Stimulated activated effector memory CD8-positive, alpha-beta T cell treated with anti-CD3 and anti-CD28 coated beads, Interleukin-12 subunit alpha, Interleukin-12 subunit beta, amount 100 ng/mL, for 72 hours (primary cell): ENCODE measurements at regions not wholly inside any gene's neighbourhood (a gene's known extent, or its start where the extent isn't known, plus 50 kb on each side); places are given as distances from the start of the nearest gene placed in this dataset.
"Not testable (repeated sequence)": the region's sequence is repeated elsewhere in the genome, so short reads cannot be mapped to it uniquely, and the experiment has no call there.

Experiments
- ATAC-seq: fragments of 150-1000 bp; cut with Tn5 transposase; 2 replicates; pipeline ENCODE4 v1.10.0; 2021
- DNase-seq, 2 donors: peaks; one replicate each; pipeline ENCODE4 v3.0.0; 2021 to 2022; ENCODE audit warnings: low spot score in 2 of 2
- H3K27ac Mint-ChIP-seq: one replicate; pipeline ENCODE4 v1.8.0; 2022; ENCODE audit warnings: mild to moderate bottlenecking, mixed read lengths
- H3K36me3 Mint-ChIP-seq: one replicate; pipeline ENCODE4 v1.8.0; 2022; ENCODE audit warnings: mild to moderate bottlenecking, mixed read lengths
- H3K4me1 Mint-ChIP-seq: one replicate; pipeline ENCODE4 v1.8.0; 2022; ENCODE audit warnings: mixed read lengths
- H3K4me3 Mint-ChIP-seq: one replicate; pipeline ENCODE4 v1.8.0; 2022; ENCODE audit warnings: mild to moderate bottlenecking, mixed read lengths
- H3K9me3 Mint-ChIP-seq: one replicate; pipeline ENCODE4 v1.8.0; 2022; ENCODE audit warnings: mixed read lengths

- Mint-ChIP-seq H3K9me3 (peaks cover 4% of the 10 kb centered on the region), H3K36me3 (no peaks in the 10 kb centered on the region), H3K4me3 (no peak overlapping the region), H3K4me1 (no peaks in the 10 kb centered on the region), H3K27ac (no peak overlapping the region)
- DNase-seq (no peak), ATAC-seq (no peak)
Measured at GRCh38 chr10:61262486-61263261, 190.5 kb downstream of the TMEM26 start.

GRCh38 chr10:61257956-61258496 lies 195.2 kb downstream of the TMEM26 start:
- ATAC-seq: no peak
- H3K36me3 Mint-ChIP-seq: no peaks in the 10 kb centered on the region
- no peaks in the 10 kb centered on the region for H3K4me1 Mint-ChIP-seq
- no peak for DNase-seq
- H3K4me3 Mint-ChIP-seq: no peak overlapping the region
- no peak overlapping the region for H3K27ac Mint-ChIP-seq
- peaks cover 5% of the 10 kb centered on the region for H3K9me3 Mint-ChIP-seq

- H3K4me3 Mint-ChIP-seq: no peak overlapping the region
- H3K36me3 Mint-ChIP-seq: no peaks in the 10 kb centered on the region
- no peaks in the 10 kb centered on the region for H3K4me1 Mint-ChIP-seq
- no peak for ATAC-seq
- H3K9me3 Mint-ChIP-seq: peaks cover 5% of the 10 kb centered on the region
- no peak for DNase-seq
- H3K27ac Mint-ChIP-seq: no peak overlapping the region
Measured at GRCh38 chr10:61257136-61257535, 196.0 kb downstream of the TMEM26 start.

- not testable (repeated sequence) for H3K27ac Mint-ChIP-seq, H3K9me3 Mint-ChIP-seq, H3K4me3 Mint-ChIP-seq, ATAC-seq, H3K4me1 Mint-ChIP-seq, DNase-seq, H3K36me3 Mint-ChIP-seq
Measured at GRCh38 chr10:61252326-61252725, 200.9 kb downstream of the TMEM26 start.

GRCh38 chr10:61251089-61251488 lies 202.1 kb downstream of the TMEM26 start:
- DNase-seq (no peak), ATAC-seq (no peak)
- Mint-ChIP-seq H3K9me3 (peaks cover 5% of the 10 kb centered on the region), H3K4me1 (no peaks in the 10 kb centered on the region), H3K36me3 (no peaks in the 10 kb centered on the region), H3K27ac (no peak overlapping the region), H3K4me3 (no peak overlapping the region)

- H3K36me3 Mint-ChIP-seq: no peaks in the 10 kb centered on the region
- no peak for DNase-seq
- no peak for ATAC-seq
- H3K4me1 Mint-ChIP-seq: no peaks in the 10 kb centered on the region
- no peak overlapping the region for H3K27ac Mint-ChIP-seq
- H3K4me3 Mint-ChIP-seq: no peak overlapping the region
- H3K9me3 Mint-ChIP-seq: peaks cover 5% of the 10 kb centered on the region
Measured at GRCh38 chr10:61250131-61250530, 203.1 kb downstream of the TMEM26 start.

GRCh38 chr10:61248013-61248412 lies 205.2 kb downstream of the TMEM26 start:
- DNase-seq (no peak), ATAC-seq (no peak)
- Mint-ChIP-seq H3K4me1 (no peaks in the 10 kb centered on the region), H3K27ac (no peak overlapping the region), H3K9me3 (no peaks in the 10 kb centered on the region), H3K4me3 (no peak overlapping the region), H3K36me3 (no peaks in the 10 kb centered on the region)

- Mint-ChIP-seq H3K36me3 (no peaks in the 10 kb centered on the region), H3K9me3 (no peaks in the 10 kb centered on the region), H3K4me3 (no peak overlapping the region), H3K27ac (no peak overlapping the region), H3K4me1 (no peaks in the 10 kb centered on the region)
- ATAC-seq (no peak), DNase-seq (no peak)
Measured at GRCh38 chr10:61244261-61244775, 208.9 kb downstream of the TMEM26 start.

GRCh38 chr10:61232780-61233179 lies 220.4 kb downstream of the TMEM26 start:
- no peaks in the 10 kb centered on the region for H3K36me3 Mint-ChIP-seq
- no peak overlapping the region for H3K27ac Mint-ChIP-seq
- H3K4me1 Mint-ChIP-seq: no peaks in the 10 kb centered on the region
- no peak for DNase-seq
- ATAC-seq: no peak
- H3K4me3 Mint-ChIP-seq: no peak overlapping the region
- H3K9me3 Mint-ChIP-seq: peaks cover 2% of the 10 kb centered on the region

- no peak for ATAC-seq
- no peak for DNase-seq
- Mint-ChIP-seq H3K9me3 (peaks cover 14% of the 10 kb centered on the region), H3K4me3 (no peak overlapping the region), H3K4me1 (no peaks in the 10 kb centered on the region), H3K27ac (no peak overlapping the region), H3K36me3 (no peaks in the 10 kb centered on the region)
Measured at GRCh38 chr10:61225939-61226338, 227.2 kb downstream of the TMEM26 start.

GRCh38 chr10:61223576-61223975 lies 229.6 kb downstream of the TMEM26 start:
- Mint-ChIP-seq H3K36me3 (no peaks in the 10 kb centered on the region), H3K4me3 (no peak overlapping the region), H3K4me1 (no peaks in the 10 kb centered on the region), H3K9me3 (peaks cover 14% of the 10 kb centered on the region), H3K27ac (no peak overlapping the region)
- no peak for DNase-seq
- ATAC-seq: no peak

- ATAC-seq (no peak), DNase-seq (no peak)
- Mint-ChIP-seq H3K4me1 (no peaks in the 10 kb centered on the region), H3K36me3 (no peaks in the 10 kb centered on the region), H3K4me3 (no peak overlapping the region), H3K27ac (no peak overlapping the region), H3K9me3 (peaks cover 3% of the 10 kb centered on the region)
Measured at GRCh38 chr10:61219696-61220095, 233.5 kb downstream of the TMEM26 start.

GRCh38 chr10:61217851-61218565 lies 235.2 kb downstream of the TMEM26 start:
- Mint-ChIP-seq H3K4me3 (no peak overlapping the region), H3K36me3 (no peaks in the 10 kb centered on the region), H3K27ac (no peak overlapping the region), H3K9me3 (no peaks in the 10 kb centered on the region), H3K4me1 (no peaks in the 10 kb centered on the region)
- no peak for DNase-seq
- ATAC-seq: no peak

- no peak overlapping the region for H3K4me3 Mint-ChIP-seq
- no peaks in the 10 kb centered on the region for H3K36me3 Mint-ChIP-seq
- no peaks in the 10 kb centered on the region for H3K4me1 Mint-ChIP-seq
- ATAC-seq: no peak
- no peaks in the 10 kb centered on the region for H3K9me3 Mint-ChIP-seq
- no peak for DNase-seq
- H3K27ac Mint-ChIP-seq: no peak overlapping the region
Measured at GRCh38 chr10:61215246-61215645, 237.9 kb downstream of the TMEM26 start.

- Mint-ChIP-seq H3K9me3 (no peaks in the 10 kb centered on the region), H3K27ac (no peak overlapping the region), H3K4me1 (no peaks in the 10 kb centered on the region), H3K4me3 (no peak overlapping the region), H3K36me3 (no peaks in the 10 kb centered on the region)
- DNase-seq (no peak), ATAC-seq (no peak)
Measured at GRCh38 chr10:61211468-61211867, 241.7 kb downstream of the TMEM26 start.

- Mint-ChIP-seq H3K4me1 (no peaks in the 10 kb centered on the region), H3K9me3 (peaks cover 4% of the 10 kb centered on the region), H3K4me3 (no peak overlapping the region), H3K36me3 (no peaks in the 10 kb centered on the region), H3K27ac (no peak overlapping the region)
- DNase-seq (no peak), ATAC-seq (no peak)
Measured at GRCh38 chr10:61197057-61197456, 253.1 kb upstream of the RHOBTB1 start.
